Stimulated activated CD4-positive, alpha-beta T cell treated with anti-CD3 and anti-CD28 coated beads, Interleukin-2, amount 100 ng/mL, for 24 hours (primary cell): ENCODE measurements at regions not wholly inside any gene's neighbourhood (a gene's known extent, or its start where the extent isn't known, plus 50 kb on each side); places are given as distances from the start of the nearest gene placed in this dataset.

Experiments used
- DNase-seq, 2 donors: peaks; one replicate each; pipeline ENCODE4 v3.0.0-alpha.2; 2020

- DNase-seq: no peak
Observed at GRCh38 chr22:47610281-47610680, 847.8 kb downstream of the TBC1D22A start.

- no peak for DNase-seq
Observed at GRCh38 chr22:47609653-47610052, 847.2 kb downstream of the TBC1D22A start.

GRCh38 chr22:47608421-47608820 is 846.0 kb downstream of the TBC1D22A start:
- DNase-seq: no peak

GRCh38 chr22:47607486-47607885 is 845.0 kb downstream of the TBC1D22A start:
- DNase-seq: no peak

- DNase-seq: no peak
Observed at GRCh38 chr22:47606426-47606825, 844.0 kb downstream of the TBC1D22A start.

- no peak for DNase-seq
Observed at GRCh38 chr22:47605886-47606285, 843.4 kb downstream of the TBC1D22A start.

GRCh38 chr22:47605441-47605840 is 843.0 kb downstream of the TBC1D22A start:
- DNase-seq: no peak

GRCh38 chr22:47604563-47604962 is 842.1 kb downstream of the TBC1D22A start:
- no peak for DNase-seq

GRCh38 chr22:47602732-47603131 is 840.3 kb downstream of the TBC1D22A start:
- DNase-seq: no peak

- no peak for DNase-seq
Observed at GRCh38 chr22:47601666-47602065, 839.2 kb downstream of the TBC1D22A start.

GRCh38 chr22:47600791-47601625 is 838.6 kb downstream of the TBC1D22A start:
- DNase-seq: no peak

GRCh38 chr22:47600281-47600680 is 837.8 kb downstream of the TBC1D22A start:
- no peak for DNase-seq

- no peak for DNase-seq
Observed at GRCh38 chr22:47599753-47600152, 837.3 kb downstream of the TBC1D22A start.

- DNase-seq: no peak
Observed at GRCh38 chr22:47598864-47599263, 836.4 kb downstream of the TBC1D22A start.

GRCh38 chr22:47597041-47597440 is 834.6 kb downstream of the TBC1D22A start:
- no peak for DNase-seq

- DNase-seq: no peak
Observed at GRCh38 chr22:47596176-47596690, 833.8 kb downstream of the TBC1D22A start.

- no peak for DNase-seq
Observed at GRCh38 chr22:47594836-47595521, 832.5 kb downstream of the TBC1D22A start.

- no peak for DNase-seq
Observed at GRCh38 chr22:47593911-47594311, 831.5 kb downstream of the TBC1D22A start.

- DNase-seq: no peak
Observed at GRCh38 chr22:47593291-47593690, 830.8 kb downstream of the TBC1D22A start.

- no peak for DNase-seq
Observed at GRCh38 chr22:47592791-47593190, 830.3 kb downstream of the TBC1D22A start.

- DNase-seq: no peak
Observed at GRCh38 chr22:47591709-47592108, 829.3 kb downstream of the TBC1D22A start.

- DNase-seq: no peak
Observed at GRCh38 chr22:47591016-47591415, 828.6 kb downstream of the TBC1D22A start.

- DNase-seq: no peak
Observed at GRCh38 chr22:47589271-47590250, 827.1 kb downstream of the TBC1D22A start.
